GM21526 (cell line): ENCODE measurements at regions not wholly inside any gene's neighbourhood (a gene's known extent, or its start where the extent isn't known, plus 50 kb on each side); places are given as distances from the start of the nearest gene placed in this dataset.

Experiments
- ATAC-seq: cut with Tn5 transposase; IDR thresholded peaks from one replicate; pipeline ENCODE4 v1.9.1; 2021; ENCODE audit warnings: moderate library complexity; ENCODE audit not compliant: unreplicated experiment, low FRiP score

DNA sequence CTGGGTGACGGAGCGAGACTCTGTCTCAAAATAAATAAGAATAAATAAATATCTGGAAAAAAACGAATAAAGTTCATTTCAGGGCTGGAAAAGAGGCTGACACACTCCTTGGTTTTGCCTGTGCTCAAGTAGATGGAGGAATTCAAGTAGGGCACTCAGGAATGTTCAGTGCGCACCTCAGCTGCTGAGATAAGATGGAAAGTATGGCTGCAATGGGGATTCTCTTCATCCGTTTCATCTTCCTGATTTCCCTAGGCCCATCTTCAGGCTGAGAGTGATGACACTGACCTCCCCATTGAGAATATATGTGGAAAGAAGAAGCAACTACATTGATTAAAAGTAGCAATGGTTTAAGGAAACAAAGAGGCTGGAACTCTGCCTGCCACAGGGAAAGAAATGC lies 130.5 kb upstream of the ZNF644 start:
- no peak for ATAC-seq

DNA sequence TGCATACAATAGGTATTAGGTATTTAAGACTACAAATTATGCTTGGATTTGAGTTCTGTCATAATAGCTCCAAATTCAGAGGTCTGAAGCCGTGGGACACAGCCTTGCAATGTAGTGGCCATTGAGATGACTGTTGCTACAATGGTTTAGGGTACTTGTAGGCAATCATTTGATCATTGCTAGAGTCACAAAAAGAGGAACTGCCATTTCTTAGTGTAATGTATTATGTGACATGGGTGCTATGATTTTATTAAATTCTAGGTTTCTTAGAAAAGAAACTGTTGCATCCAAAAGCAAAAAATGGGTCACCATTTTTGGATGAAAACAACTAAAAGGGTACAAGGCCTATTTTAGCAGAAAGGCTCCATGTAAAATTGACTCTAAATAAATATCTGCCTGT lies 129.9 kb upstream of the ZNF644 start:
- ATAC-seq, result no peak

DNA sequence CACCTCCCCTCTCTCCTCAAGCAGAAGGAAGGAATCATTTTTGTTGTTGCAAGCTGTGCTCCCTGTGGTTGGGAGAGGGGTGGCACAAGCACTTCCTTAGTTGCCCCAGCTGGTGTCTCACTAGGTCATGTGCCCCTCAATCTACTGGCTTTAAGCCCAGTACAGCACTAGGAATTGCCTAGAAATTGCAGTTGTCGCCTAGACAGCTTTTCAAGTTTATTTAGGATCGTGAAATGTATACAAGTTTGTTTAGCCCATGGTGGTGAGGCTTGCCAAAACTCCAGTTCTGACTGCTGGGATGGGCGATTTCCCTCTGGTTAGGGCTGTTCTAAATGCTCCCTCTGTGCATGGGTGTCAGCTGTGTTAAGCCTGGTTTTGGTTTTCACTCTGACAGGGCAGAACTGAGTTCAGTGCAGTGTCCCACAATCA lies 126.8 kb upstream of the ZNF644 start:
- ATAC-seq, result no peak

DNA sequence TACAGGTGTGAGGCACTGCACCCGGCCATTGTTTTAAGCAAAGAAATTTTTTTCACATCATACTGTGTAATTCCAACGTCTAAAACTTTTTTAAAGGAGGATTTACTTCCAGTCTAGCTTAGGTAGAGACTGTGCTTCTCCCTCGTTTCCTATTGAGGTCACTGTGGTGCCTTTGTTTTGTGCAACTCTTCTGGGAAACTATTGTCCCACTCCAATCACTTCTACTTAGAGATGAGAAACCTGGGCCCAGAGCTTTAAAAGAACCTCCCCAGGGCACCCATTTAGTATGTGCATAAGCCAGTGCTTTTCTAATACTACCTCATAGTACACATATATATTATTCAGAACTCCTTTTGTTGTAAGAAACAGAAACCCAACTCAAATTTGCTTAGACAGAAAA lies 120.0 kb upstream of the ZNF644 start:
- no peak for ATAC-seq

DNA sequence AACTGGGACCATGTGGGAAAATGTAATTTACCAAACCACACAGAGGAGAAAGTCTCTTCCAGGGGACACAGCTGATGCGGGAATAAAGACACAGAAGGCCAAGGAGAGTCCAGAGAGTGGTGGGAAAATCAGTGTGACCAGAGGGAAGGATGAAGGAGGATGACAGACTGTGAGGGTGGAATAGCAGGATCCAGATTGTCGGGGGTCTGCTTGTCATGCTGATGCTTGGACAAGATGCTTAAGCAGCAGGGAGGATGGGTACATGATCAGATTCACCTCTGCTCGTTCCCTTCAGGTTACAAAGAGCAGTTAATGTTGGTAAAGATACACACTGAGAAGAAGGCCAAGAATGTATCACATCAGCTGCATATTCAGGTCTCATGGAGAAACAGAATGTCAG lies 117.1 kb upstream of the ZNF644 start:
- ATAC-seq, result no peak

DNA sequence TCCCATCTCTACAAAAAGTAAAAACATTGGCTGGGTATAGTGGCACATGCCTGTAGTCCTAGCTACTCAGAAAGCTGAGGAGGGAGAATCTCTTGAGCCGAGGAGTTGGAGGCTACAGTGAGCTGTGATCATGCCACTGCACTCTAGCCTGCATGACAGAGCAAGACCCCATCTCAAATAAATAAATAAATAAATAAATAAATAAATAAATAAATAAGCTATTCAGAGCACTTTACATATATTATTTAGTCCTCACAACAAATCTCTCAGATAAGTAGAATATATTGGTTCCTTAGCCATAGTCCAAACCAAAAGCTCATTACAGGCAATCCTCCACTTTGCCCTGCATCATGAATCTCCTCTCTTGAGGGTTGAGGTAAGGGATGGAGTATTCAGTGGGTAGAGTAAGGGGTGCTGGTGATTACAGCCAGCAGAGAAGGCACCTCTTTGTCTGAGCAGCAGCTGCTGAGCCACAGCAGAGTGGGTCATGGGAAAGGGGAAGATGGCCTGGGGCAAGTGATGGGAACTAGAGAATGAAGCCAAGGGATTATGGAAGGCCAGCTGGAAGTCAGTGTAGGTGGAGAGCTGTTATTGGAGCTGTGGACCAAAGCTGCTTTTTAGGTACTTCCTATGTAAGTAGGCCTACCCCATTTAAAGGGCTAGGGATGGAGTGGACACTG lies 115.5 kb upstream of the ZNF644 start:
- no peak for ATAC-seq

DNA sequence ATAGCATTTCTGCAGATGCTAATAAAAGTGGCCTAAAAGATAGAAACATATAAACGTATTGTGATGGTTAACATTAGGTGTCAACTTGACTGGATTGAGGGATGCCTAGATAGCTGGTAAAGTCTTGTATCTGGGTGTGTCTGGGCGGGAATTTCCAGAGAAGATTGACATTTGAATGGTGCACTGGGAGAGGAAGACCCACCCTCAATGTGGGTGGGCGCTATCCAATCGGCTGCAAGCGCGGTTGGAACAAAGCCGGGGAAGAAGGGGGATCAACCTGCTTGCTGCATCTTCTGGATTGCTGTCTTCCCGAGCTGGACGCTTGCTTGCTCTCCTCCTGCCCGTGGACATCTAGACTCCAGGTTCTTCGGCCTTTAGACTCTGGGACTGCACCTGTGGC lies 114.0 kb upstream of the ZNF644 start:
- no peak for ATAC-seq

DNA sequence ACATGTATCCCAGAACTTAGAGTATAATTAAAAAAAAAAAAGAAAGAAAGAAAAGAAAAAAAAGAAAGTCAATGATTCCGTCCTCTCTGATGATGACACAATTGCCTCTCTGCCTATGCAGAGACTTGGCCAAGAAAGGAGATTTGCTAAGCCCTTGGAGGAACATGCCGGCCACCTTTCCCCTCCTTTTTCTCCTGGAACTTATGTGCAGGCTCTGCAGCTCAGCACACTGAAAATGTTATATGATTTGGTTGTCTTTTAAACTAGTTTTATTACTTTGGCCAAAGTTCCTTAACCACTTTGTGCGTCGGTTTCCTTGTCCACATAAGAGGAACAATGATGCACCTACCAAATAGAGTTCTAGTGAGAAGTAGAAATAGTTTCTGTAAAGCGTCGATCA lies 111.4 kb upstream of the ZNF644 start:
- no peak for ATAC-seq

DNA sequence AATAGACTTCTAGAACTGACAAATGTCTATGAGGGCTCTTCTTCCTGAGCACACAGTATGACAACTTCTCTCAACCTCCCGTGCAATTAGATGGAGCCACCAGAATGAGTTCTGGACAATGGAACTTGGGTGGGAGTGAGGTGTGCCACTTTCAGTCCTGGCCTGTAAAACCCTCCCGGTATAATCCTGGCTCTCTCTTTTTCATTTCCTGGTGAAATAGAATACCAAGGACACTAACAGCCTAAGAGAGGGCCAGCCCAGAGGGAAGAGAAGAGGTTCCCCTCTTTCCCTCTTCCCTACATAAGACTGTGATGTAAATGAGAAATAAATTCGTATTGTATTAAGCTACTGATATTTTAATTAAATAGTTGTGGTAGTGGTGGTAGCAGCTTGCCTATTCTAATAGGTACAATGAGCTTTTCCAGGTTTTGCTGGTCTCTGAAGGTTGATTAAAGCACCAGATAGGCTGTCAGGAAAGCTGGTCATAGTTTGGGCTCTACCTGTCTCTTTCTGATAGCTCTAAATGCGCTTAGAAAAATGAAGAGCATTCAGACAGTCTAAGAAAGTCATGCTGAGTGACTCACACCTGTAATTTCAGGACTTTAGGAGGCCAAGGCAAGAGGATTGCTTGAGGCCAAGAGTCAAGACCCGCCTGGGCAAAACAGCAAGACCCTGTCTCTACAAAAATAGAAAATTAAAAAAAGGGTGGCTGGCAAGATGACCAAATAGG lies 108.6 kb upstream of the ZNF644 start:
- no peak for ATAC-seq

DNA sequence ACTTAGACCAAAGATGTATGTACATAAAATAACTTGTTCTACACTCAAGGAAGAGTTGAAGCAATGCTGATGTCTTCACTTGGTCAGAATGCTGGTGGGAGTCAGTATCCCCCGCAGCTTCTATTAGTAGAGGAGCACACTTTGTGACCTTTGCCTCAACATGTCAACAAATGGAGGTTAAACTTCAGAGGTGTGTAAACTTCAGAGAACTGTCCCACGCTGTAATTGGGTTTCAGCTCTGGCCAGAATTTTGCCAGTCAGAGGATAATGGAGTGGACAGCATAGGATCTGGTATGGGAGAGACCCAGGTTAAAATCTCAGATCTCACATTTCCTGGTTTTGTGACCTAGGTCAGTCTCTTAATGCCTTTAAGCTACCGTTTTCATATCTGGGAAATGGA lies 107.6 kb upstream of the ZNF644 start:
- no peak for ATAC-seq

DNA sequence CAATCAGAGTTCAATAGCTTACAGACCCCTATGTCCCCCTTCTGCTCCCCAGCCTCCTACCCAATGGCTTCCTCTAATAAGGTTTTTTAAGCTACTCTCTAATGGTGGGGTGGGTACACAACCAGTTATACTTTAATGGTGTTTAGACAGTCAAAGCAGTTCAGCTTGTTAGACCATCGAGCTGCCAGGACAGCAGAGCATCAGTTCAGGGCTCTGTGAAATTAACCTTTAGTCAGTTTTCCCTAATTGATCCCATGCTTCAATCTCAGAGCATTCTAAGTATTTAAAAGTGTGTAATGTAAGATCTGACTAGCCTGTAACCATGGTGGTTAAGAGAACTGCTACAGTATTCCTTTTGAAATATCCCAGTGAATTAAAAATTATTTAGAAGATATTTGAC lies 107.2 kb upstream of the ZNF644 start:
- ATAC-seq, result no peak

DNA sequence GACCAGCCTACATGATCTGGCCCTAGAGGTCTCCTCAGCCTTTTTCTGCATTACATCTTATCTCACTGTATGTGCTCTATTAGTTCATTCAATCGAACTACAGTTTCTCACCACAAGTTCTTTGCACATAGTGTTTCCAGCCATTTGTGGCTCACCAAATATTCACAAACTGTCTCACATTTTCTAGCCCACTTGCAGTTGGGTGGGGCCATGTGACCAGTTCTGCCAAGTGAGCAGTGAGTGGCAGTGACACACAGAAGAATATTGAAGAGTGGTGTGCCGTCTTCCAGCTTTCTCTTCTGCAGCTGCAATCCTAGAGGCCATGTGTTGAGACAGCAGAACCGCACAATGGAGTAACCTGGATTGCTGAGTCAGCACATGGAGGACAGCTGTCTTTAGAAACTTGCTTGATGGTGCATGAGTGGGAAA lies 103.2 kb upstream of the ZNF644 start:
- no peak for ATAC-seq

DNA sequence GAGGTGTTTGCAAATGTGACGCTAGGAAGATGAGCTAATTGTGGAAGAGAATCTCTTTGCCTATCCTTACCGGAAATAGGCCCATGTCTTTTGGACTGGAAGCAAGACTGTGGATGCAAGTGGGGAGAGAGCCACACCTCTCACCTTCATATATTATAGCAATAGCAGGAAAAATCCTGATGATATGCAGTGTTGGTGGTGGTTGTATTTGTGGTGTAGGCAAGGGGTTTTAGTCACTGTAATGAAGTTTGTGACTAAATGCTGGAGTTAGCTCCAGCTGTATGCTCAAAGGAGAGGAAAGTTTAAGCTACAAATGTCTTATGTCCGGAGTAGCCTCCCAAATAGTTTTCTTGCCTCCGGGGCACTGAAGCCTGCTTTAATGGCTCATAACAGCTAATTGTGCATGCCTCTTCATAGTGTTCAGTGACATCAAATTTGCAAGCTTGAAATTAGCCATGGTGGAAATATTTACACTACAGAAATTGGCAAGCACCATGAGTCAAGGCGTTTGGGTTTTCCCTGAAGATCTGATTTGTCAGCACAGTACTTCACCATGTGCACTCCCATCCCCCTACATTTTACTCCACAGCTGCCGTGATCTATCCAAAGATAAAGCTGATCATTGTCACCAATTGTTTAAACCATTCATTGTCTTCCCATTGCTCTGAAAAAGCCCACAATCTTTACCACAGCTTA lies 102.6 kb upstream of the ZNF644 start:
- ATAC-seq, result no peak

DNA sequence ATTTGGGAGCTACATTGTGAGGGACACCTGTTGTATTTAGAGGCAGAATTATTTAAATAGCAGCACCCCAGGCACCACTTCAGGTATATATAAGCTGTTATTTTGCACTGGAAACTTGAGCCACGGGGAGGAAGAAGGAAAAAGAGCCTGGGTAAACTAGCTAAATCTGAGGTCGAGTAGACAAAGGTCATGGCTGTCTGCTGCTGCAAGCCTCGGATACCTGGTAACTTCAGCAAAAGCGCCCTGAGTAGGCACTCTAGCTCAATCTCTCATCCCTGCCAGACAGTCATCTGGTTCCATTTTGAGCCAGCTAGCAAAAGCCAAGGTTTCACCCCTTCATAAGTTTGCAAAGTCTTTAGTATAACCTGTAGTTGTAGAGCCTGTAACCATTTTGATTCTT lies 101.9 kb upstream of the ZNF644 start:
- no peak for ATAC-seq

DNA sequence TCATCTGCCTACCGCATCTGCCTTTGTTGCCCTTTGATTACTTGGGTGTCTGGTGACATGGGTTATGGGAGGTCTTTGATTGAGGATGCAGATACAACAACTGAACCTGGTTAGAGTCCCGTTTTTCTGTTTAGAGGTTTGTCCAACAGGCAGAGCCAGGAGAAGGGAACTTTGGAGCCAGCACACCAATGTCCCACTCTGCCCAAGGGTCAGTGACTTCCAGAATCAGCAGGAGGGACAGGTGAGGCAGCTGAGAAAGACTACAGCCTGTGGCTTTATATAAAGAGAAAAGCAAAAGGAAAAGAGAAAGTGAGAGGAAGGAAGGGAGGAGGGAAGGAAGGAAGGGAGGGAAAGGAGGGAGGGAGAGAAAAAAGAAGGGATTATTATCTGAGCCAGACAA lies 101.5 kb upstream of the ZNF644 start:
- no peak for ATAC-seq

DNA sequence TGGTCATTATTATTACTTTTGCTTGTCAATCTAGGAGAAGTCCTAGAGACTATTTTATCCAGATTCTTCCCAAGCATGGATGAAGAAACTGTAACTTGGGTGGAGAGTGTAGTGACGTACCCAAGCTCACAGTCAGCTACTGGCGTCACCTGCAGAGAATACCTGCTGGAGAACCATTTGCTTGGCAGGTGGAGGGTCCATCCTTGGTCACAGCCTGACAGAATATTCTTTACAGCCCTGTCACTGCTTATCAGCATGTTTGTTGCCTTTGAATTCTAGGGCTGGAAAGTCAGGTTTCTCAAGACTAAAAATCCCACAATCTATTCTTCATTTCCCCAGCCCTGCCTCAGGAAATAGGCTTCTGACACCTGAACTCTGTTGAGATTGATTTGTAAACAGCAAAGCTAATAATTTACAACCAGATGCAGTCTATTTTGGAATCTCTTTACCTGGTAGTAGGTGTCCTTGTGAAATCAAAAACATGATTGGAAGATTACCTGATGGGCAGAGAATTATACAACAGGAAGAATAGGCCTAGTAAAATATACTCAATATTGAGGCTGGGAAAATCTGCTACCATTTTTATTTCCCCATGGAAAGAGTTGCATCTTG lies 100.4 kb upstream of the ZNF644 start:
- ATAC-seq, result no peak

DNA sequence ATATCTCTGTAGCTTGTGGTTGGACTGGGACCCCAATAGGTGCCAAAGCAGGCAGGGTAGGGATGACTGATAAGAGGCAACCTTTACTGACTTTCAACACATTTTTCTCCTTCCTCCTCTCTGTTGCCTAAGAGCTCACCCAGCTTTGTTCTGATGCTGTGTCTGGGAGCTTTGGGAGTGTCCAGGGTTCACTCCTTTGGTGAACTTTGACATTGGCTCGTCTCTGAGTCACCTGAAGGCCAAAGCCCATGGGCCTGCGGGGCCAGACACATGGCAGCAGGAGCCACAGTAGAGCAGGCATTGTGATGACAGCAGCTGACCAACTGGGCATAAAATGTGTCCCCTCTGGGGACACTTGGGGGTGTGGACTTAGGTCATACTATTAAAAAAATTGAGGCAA lies 99.5 kb upstream of the ZNF644 start:
- no peak for ATAC-seq

DNA sequence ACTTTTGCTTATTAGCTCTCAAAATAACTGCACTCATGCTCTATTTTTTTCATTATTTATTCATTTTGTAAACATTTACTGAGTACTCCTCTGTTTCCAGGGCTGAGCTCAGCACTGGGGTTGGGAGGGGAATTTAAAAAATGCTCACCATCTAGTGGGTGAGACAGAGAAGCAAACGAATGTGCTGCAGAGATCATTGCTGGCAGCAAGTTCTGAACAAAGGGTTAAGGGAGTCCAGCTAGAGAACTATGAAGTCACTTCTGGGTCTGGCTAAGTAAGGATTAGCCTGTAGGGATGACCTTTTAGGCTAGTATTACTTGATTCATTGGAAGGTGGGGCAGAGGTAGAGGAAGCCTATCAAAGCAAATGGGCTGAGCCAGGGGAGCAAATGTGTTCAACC lies 99.1 kb upstream of the ZNF644 start:
- no peak for ATAC-seq

DNA sequence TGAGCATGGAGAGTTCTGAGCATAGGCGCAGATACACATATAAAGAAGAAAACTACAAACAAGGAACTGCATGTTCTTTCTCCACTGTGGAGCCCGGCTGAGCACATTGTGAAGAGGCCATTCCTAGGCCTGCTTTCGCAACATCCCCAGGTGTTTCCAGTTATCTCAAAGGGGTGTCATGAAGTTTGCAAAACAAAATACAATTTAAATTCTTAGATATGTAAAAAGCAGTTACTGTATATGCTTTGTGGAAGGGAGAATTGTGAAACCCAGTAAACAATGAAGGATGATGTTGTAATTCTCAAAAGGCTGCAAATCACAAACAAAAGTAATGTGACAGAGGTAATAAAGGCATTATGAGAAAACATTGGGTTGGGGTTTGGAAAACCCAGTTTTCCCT lies 98.6 kb upstream of the ZNF644 start:
- no peak for ATAC-seq

DNA sequence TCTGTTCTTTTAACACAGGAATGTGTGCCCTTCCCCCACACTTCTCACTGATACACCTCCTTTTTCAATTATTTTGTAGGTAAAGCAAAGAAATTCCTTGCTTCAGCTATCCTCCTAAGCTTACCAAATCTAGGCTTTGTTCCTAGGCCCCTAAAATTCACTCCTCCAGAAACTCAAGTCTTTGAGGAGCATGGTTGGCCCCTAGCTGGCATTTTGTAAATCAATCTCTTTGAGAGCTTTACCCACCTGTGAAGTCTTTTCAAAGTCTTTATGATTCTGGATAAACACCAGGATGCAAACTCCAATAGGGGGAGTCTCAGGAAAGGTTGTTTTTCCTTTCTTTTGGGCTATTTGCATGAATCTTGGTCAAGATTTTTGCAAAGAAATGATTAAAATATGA lies 82.9 kb upstream of the ZNF644 start:
- no peak for ATAC-seq

DNA sequence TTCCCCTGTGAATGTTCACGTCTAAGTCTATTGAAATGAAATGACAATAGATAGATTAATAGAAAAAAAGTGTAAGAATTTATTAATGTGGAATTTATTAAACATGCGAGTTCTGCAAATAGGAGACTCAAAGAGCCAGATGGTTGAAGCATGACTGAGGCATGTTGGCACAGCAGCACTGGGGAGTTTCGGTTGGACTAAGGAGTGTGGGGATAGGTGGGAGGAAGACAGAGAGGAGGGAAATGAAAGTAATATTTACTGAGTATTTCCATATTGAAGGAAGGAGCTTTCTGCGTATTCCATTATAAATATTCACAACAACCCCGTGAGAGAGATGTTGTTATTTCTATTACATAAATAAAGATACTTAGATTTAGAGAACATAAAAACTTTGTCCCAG lies 79.5 kb upstream of the ZNF644 start:
- no peak for ATAC-seq
